IMR-90 (cell line): ENCODE measurements at regions not wholly inside any gene's neighbourhood (a gene's known extent, or its start where the extent isn't known, plus 50 kb on each side); places are given as distances from the start of the nearest gene placed in this dataset.

ENCODE experiments used
- ATAC-seq: fragments of 200-7000 bp; cut with Tn5 transposase; 2 replicates; pipeline ENCODE4 v1.9.1; 2020; ENCODE audit warnings: low read depth, mild to moderate bottlenecking, moderate library complexity
- BruUV-seq: library from RNA; stranded (reverse); fragments of 400-500 nt; replicated peaks from 2 replicates; lab custom pipeline; 2021; lab: Mats Ljungman, UMichigan
- CTCF ChIA-PET: fragments of 300-600 bp; formaldehyde crosslinking; extraction: SDS; loops from one replicate; lab custom pipeline; 2021; ENCODE audit warnings: antibody characterized with exemption; lab: Yijun Ruan, JAX
- POLR2A ChIA-PET: fragments of 300-600 bp; sonication (Branson Sonifier 250); formaldehyde crosslinking; loops from one replicate; lab custom pipeline; 2022; ENCODE audit warnings: antibody characterized with exemption; ENCODE audit not compliant: unreplicated experiment; lab: Charles Lee
- DNase-seq: peaks from one replicate; pipeline ENCODE4 v3.0.0; 2013
- H2AFZ ChIP-seq: replicated peaks from 2 replicates; pipeline ENCODE3; 2013; ENCODE audit warnings: low read length, mild to moderate bottlenecking; ENCODE audit not compliant: poor library complexity
- H2AK5ac ChIP-seq: 2 replicates; pipeline ENCODE4 v1.6.1; 2013; ENCODE audit warnings: low read depth, low read length, inconsistent platforms
- H2AK9ac ChIP-seq: replicated peaks from 2 replicates; pipeline ENCODE3; 2013; ENCODE audit warnings: mild to moderate bottlenecking, low read depth, low read length, moderate library complexity; ENCODE audit not compliant: poor library complexity
- H2BK120ac ChIP-seq: 2 replicates; pipeline ENCODE4 v1.6.1; 2013; ENCODE audit warnings: low read depth, low read length, inconsistent platforms
- H2BK15ac ChIP-seq: 3 replicates; pipeline ENCODE4 v1.6.1; 2013; ENCODE audit warnings: low read depth, low read length, inconsistent platforms
- H2BK20ac ChIP-seq: 2 replicates; pipeline ENCODE4 v1.6.1; 2013; ENCODE audit warnings: low read depth, mild to moderate bottlenecking, inconsistent platforms, low read length, moderate library complexity
- H2BK5ac ChIP-seq: 2 replicates; pipeline ENCODE4 v1.6.1; 2013; ENCODE audit warnings: mild to moderate bottlenecking, low read depth, low read length, inconsistent platforms; ENCODE audit not compliant: poor library complexity, severe bottlenecking
- H3K14ac ChIP-seq: replicated peaks from 2 replicates; pipeline ENCODE4 v1.6.1; 2013; ENCODE audit warnings: low read depth, low read length, inconsistent platforms
- H3K18ac ChIP-seq: 2 replicates; pipeline ENCODE4 v1.6.1; 2013; ENCODE audit warnings: low read depth, low read length, control low read depth
- H3K23ac ChIP-seq: 2 replicates; pipeline ENCODE4 v1.6.1; 2013; ENCODE audit warnings: low read depth, low read length, inconsistent platforms
- H3K27ac ChIP-seq: 2 replicates; pipeline ENCODE4 v1.5.1; 2013; ENCODE audit warnings: mild to moderate bottlenecking, control low read depth, low read length; ENCODE audit not compliant: insufficient read depth
- H3K27me3 ChIP-seq: 2 replicates; pipeline ENCODE4 v1.6.1; 2013; ENCODE audit warnings: low read length; ENCODE audit not compliant: control insufficient read depth, insufficient read depth
- H3K36me3 ChIP-seq: 2 replicates; pipeline ENCODE4 v1.6.1; 2013; ENCODE audit warnings: low read length, mixed read lengths; ENCODE audit not compliant: control insufficient read depth, insufficient read depth
- H3K4ac ChIP-seq: 2 replicates; pipeline ENCODE4 v1.6.1; 2013; ENCODE audit warnings: low read depth, low read length, inconsistent platforms
- H3K4me1 ChIP-seq: 2 replicates; pipeline ENCODE4 v1.6.1; 2013; ENCODE audit warnings: low read length, mixed read lengths; ENCODE audit not compliant: control insufficient read depth, insufficient read depth
- H3K4me2 ChIP-seq: 2 replicates; pipeline ENCODE4 v1.6.1; 2013; ENCODE audit warnings: low read depth, mild to moderate bottlenecking, control low read depth, low read length, moderate library complexity
- H3K4me3 ChIP-seq: 2 replicates; pipeline ENCODE4 v1.5.1; 2013; ENCODE audit warnings: low read depth, mild to moderate bottlenecking, control low read depth, low read length, moderate library complexity; ENCODE audit not compliant: insufficient read depth
- H3K56ac ChIP-seq: 2 replicates; pipeline ENCODE4 v1.6.1; 2013; ENCODE audit warnings: low read length, inconsistent platforms; ENCODE audit not compliant: insufficient read depth; ENCODE audit errors: extremely low read depth
- H3K79me1 ChIP-seq, 2 experiments: 2 replicates each; pipeline ENCODE4 v1.6.1; 2013; ENCODE audit warnings: low read length in 2 of 2, inconsistent platforms in 1 of 2, low read depth in 1 of 2
- H3K9ac ChIP-seq: 2 replicates; pipeline ENCODE4 v1.6.1; 2013; ENCODE audit warnings: low read depth, low read length, control low read depth
- H3K9me1 ChIP-seq: 2 replicates; pipeline ENCODE4 v1.6.1; 2013; ENCODE audit warnings: low read length, inconsistent platforms; ENCODE audit not compliant: insufficient read depth
- H3K9me3 ChIP-seq: 2 replicates; pipeline ENCODE4 v1.6.1; 2013; ENCODE audit warnings: low read length; ENCODE audit not compliant: control insufficient read depth, insufficient read depth
- H4K20me1 ChIP-seq: 2 replicates; pipeline ENCODE4 v1.6.1; 2013; ENCODE audit warnings: low read length, inconsistent platforms; ENCODE audit not compliant: insufficient read depth
- H4K5ac ChIP-seq: 2 replicates; pipeline ENCODE4 v1.6.1; 2013; ENCODE audit warnings: mild to moderate bottlenecking, low read depth, low read length, control low read depth
- H4K8ac ChIP-seq, 2 experiments: 2 replicates each; pipeline ENCODE4 v1.6.1; 2013; ENCODE audit warnings: low read depth in 2 of 2, low read length in 2 of 2, control low read depth in 1 of 2, inconsistent platforms in 1 of 2
- H4K91ac ChIP-seq: 2 replicates; pipeline ENCODE4 v1.6.1; 2013; ENCODE audit warnings: low read depth, low read length, inconsistent platforms; ENCODE audit not compliant: insufficient read depth
- CEBPB ChIP-seq: IDR thresholded peaks from 2 replicates; pipeline ENCODE4 v1.6.1; 2012; ENCODE audit warnings: low read depth, low read length, improper control_type of control experiment
- CHD1 ChIP-seq: IDR thresholded peaks from 2 replicates; pipeline ENCODE4 v1.6.1; 2012; ENCODE audit warnings: low read depth, low read length, improper control_type of control experiment
- CTCF ChIP-seq: conservative IDR thresholded peaks from 2 replicates; pipeline ENCODE4 v1.5.1; 2012; ENCODE audit warnings: mild to moderate bottlenecking, low read depth, low read length, improper control_type of control experiment
- FOS ChIP-seq: fragments of 150-350 bp; IDR thresholded peaks from 2 replicates; pipeline ENCODE4 v1.6.1; 2016; ENCODE audit warnings: low read depth, low read length
- MAFK ChIP-seq: IDR thresholded peaks from 2 replicates; pipeline ENCODE4 v1.6.1; 2012; ENCODE audit warnings: low read depth, low read length, improper control_type of control experiment
- MAZ ChIP-seq: IDR thresholded peaks from 2 replicates; pipeline ENCODE4 v1.6.1; 2012; ENCODE audit warnings: low read depth, mild to moderate bottlenecking, low read length, improper control_type of control experiment, moderate library complexity, borderline replicate concordance
- MXI1 ChIP-seq: IDR thresholded peaks from 2 replicates; pipeline ENCODE4 v1.6.1; 2012; ENCODE audit warnings: low read depth, mild to moderate bottlenecking, low read length, moderate library complexity, borderline replicate concordance
- POLR2A ChIP-seq: IDR thresholded peaks from 2 replicates; pipeline ENCODE4 v1.6.1; 2012; ENCODE audit warnings: mild to moderate bottlenecking, low read depth, low read length
- RAD21 ChIP-seq: IDR thresholded peaks from 2 replicates; pipeline ENCODE4 v1.6.1; 2012; ENCODE audit warnings: low read length, improper control_type of control experiment
- RCOR1 ChIP-seq: IDR thresholded peaks from 2 replicates; pipeline ENCODE4 v1.6.1; 2012; ENCODE audit warnings: mild to moderate bottlenecking, low read length, improper control_type of control experiment; ENCODE audit not compliant: insufficient replicate concordance
- RFX5 ChIP-seq: IDR thresholded peaks from 2 replicates; pipeline ENCODE4 v1.8.0; 2012; ENCODE audit warnings: low read depth, mild to moderate bottlenecking, low read length, moderate library complexity
- SMC3 ChIP-seq: fragments of 150-350 bp; IDR thresholded peaks from 2 replicates; pipeline ENCODE4 v1.6.1; 2016; ENCODE audit warnings: low read depth, mild to moderate bottlenecking, antibody characterized with exemption, low read length, moderate library complexity
- WGBS, 2 experiments: methylation state at CpG; one replicate each; pipeline versions ENCODE4 v1.1.5 to v1.1.7; 2013; ENCODE audit warnings: missing lambda C conversion rate in 2 of 2; ENCODE audit not compliant: insufficient read length in 1 of 2; ENCODE audit errors: extremely low coverage in 2 of 2; 5-methylcytosine and 5-hydroxymethylcytosine counted together
- dilution Hi-C: fragments of 300-500 bp; cut with HindIII; formaldehyde crosslinking; loops from one replicate; pipeline ENCODE4 v1.14.3; 2018; ENCODE audit warnings: low sequenced_read_pairs; ENCODE audit not compliant: unreplicated experiment
- in situ Hi-C: fragments of 300-500 bp; cut with MboI; formaldehyde crosslinking; loops from 3 replicates; pipeline ENCODE4 v1.14.3; 2019; ENCODE audit warnings: low sequenced_read_pairs, inconsistent platforms, mixed read lengths
- intact Hi-C: fragments of 100-400 bp; cut with micrococcal nuclease; formaldehyde crosslinking; loops from 2 replicates; pipeline ENCODE4 v1.10.0; 2022
- TF ChIP-seq, protein P1 (sequence below): fragments of 150-350 bp; IDR thresholded peaks from 2 replicates; pipeline ENCODE4 v1.6.1; 2016; ENCODE audit warnings: low read depth, mild to moderate bottlenecking, low read length, moderate library complexity, borderline replicate concordance

DNA sequence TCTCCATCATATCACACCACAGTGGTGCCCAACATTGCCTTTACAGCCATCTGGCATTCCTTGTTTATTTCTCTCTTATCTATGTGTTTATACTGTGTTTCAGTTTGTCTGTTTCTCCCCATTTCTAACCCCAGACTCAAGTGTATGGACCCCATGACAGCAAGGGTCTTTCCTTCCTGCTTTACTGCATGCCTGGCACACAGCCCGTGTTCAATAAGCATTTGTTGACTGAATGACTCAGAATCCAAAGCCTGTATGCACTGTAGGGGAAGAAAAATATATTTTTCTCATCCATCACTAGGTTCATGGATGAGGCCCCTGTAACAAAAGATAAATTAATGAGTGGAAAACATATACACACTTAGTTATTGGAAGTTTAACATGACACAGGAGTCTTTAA lies 190.8 kb upstream of the SEMA6A start:
- no peak overlapping the region for H4K8ac ChIP-seq
- H3K4me1 ChIP-seq: no peaks in the 10 kb centered on the region
- DNase-seq (no peak), ATAC-seq (no peak)
- H2AK9ac ChIP-seq: no peak overlapping the region
- no peak overlapping the region for H2BK120ac ChIP-seq
- no peak overlapping the region for H3K4ac ChIP-seq
- H3K36me3 ChIP-seq: no peaks in the 10 kb centered on the region
- ChIA-PET POLR2A (no interaction called here), CTCF (no interaction called here)
- H2AK5ac ChIP-seq: no peak overlapping the region
- no peak overlapping the region for H4K5ac ChIP-seq
- H2BK5ac ChIP-seq: no peak overlapping the region
- TF ChIP-seq RFX5 (no peak), CEBPB (no peak), CTCF (no peak), MXI1 (no peak), MAZ (no peak), RCOR1 (no peak), MAFK (no peak), POLR2A (no peak), SMC3 (no peak), CHD1 (no peak), RAD21 (no peak), FOS (no peak)
- TF ChIP-seq, protein P1, sequence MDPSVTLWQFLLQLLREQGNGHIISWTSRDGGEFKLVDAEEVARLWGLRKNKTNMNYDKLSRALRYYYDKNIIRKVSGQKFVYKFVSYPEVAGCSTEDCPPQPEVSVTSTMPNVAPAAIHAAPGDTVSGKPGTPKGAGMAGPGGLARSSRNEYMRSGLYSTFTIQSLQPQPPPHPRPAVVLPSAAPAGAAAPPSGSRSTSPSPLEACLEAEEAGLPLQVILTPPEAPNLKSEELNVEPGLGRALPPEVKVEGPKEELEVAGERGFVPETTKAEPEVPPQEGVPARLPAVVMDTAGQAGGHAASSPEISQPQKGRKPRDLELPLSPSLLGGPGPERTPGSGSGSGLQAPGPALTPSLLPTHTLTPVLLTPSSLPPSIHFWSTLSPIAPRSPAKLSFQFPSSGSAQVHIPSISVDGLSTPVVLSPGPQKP: no peak
- H2AFZ ChIP-seq: no peak overlapping the region
- H3K9me1 ChIP-seq: no peaks in the 10 kb centered on the region
- no peaks in the 10 kb centered on the region for H4K20me1 ChIP-seq
- intact Hi-C loops: no loop called here
- H3K27me3 ChIP-seq: no peaks in the 10 kb centered on the region
- no peak overlapping the region for H3K4me2 ChIP-seq
- dilution Hi-C loops: no loop called here
- BruUV-seq: no TSS peak
- H4K91ac ChIP-seq: no peak overlapping the region
- H3K9me3 ChIP-seq: peaks cover 6% of the 10 kb centered on the region
- H3K79me1 ChIP-seq: no peaks in the 10 kb centered on the region
- H3K23ac ChIP-seq: no peak overlapping the region
- no peak overlapping the region for H2BK15ac ChIP-seq
- H3K27ac ChIP-seq: no peak overlapping the region
- in situ Hi-C loops: no loop called here
- no peak overlapping the region for H2BK20ac ChIP-seq
- H3K14ac ChIP-seq: no peak overlapping the region
- WGBS, 2 experiments: no CpG with 5 or more reads among the region's 1 CpG
- no peak overlapping the region for H3K18ac ChIP-seq
- H3K9ac ChIP-seq: no peak overlapping the region
- H3K56ac ChIP-seq: no peak overlapping the region
- H3K4me3 ChIP-seq: no peak overlapping the region
